ENCODE measurements at regions not wholly inside any gene's neighbourhood (a gene's known extent, or its start where the extent isn't known, plus 50 kb on each side); places are given as distances from the start of the nearest gene placed in this dataset.

GRCh38 chr6:88539295-88539764 lies 373.2 kb upstream of the CNR1 start:
- Histone ChIP-seq H2AFZ (replicated peaks) (no peak overlapping the region), H3K4me1 (peaks cover 6% of the 10 kb centered on the region), H3K4me2 (no peak overlapping the region), H3K79me2 (ENCODE audit: low read depth) (no peaks in the 10 kb centered on the region), H3K27ac (no peak overlapping the region), H3K9me3 (ENCODE audit: low read depth) (no peaks in the 10 kb centered on the region), H3K9ac (no peak overlapping the region), H3K36me3 (no peaks in the 10 kb centered on the region), H3K4me3 (no peak overlapping the region), H3K27me3 (no peaks in the 10 kb centered on the region), H4K20me1 (ENCODE audit: low read depth) (peaks cover 16% of the 10 kb centered on the region), H3F3A (ENCODE audit: low read depth) (no peaks in the 10 kb centered on the region)
- H3K27ac Mint-ChIP-seq = peak overlapping the region; percentile 81
- peak; percentile 18 for DNase-seq (ENCODE audit: low spot score)
- H3K36me3 Mint-ChIP-seq = no peaks in the 10 kb centered on the region
- H3K4me1 Mint-ChIP-seq = peaks cover 47% of the 10 kb centered on the region
- no peak for TF ChIP-seq CTCF (IDR thresholded peaks at IDR 0.05)
- no peak for TF ChIP-seq EZH2 (IDR thresholded peaks at IDR 0.05)
- no peak for TF ChIP-seq EZH2phosphoT487 (IDR thresholded peaks at IDR 0.05)
- H3K27me3 Mint-ChIP-seq (ENCODE audit: insufficient read depth, low read depth) = peaks cover 19% of the 10 kb centered on the region
- H3K9me3 Mint-ChIP-seq = no peaks in the 10 kb centered on the region
- H3K4me3 Mint-ChIP-seq = peak overlapping the region; percentile 28

- Mint-ChIP-seq H3K4me3 (peak overlapping the region; percentile 13), H3K9me3 (no peaks in the 10 kb centered on the region), H3K27me3 (ENCODE audit: insufficient read depth, low read depth) (peaks cover 19% of the 10 kb centered on the region), H3K4me1 (peaks cover 49% of the 10 kb centered on the region), H3K27ac (no peak overlapping the region), H3K36me3 (no peaks in the 10 kb centered on the region)
- H3F3A ChIP-seq (ENCODE audit: low read depth) = no peaks in the 10 kb centered on the region
- no peaks in the 10 kb centered on the region for H3K79me2 ChIP-seq (ENCODE audit: low read depth)
- H3K27me3 ChIP-seq = no peaks in the 10 kb centered on the region
- TF ChIP-seq CTCF (IDR thresholded peaks at IDR 0.05) (no peak), EZH2 (IDR thresholded peaks at IDR 0.05) (no peak), EZH2phosphoT487 (IDR thresholded peaks at IDR 0.05) (no peak)
- no peaks in the 10 kb centered on the region for H3K9me3 ChIP-seq (ENCODE audit: low read depth)
- no peak for DNase-seq (ENCODE audit: low spot score)
- H3K4me1 ChIP-seq = peaks cover 6% of the 10 kb centered on the region
- H2AFZ ChIP-seq (replicated peaks) = no peak overlapping the region
- no peaks in the 10 kb centered on the region for H3K36me3 ChIP-seq
- peaks cover 16% of the 10 kb centered on the region for H4K20me1 ChIP-seq (ENCODE audit: low read depth)
- H3K27ac ChIP-seq = no peak overlapping the region
- H3K4me3 ChIP-seq = no peak overlapping the region
- H3K4me2 ChIP-seq = no peak overlapping the region
- no peak overlapping the region for H3K9ac ChIP-seq
These were observed 372.7 kb upstream of the CNR1 start for GRCh38 chr6:88538840-88539239.

GRCh38 chr6:88538130-88538706 lies 372.1 kb upstream of the CNR1 start:
- Histone ChIP-seq H3K36me3 (no peaks in the 10 kb centered on the region), H3K79me2 (ENCODE audit: low read depth) (no peaks in the 10 kb centered on the region), H3F3A (ENCODE audit: low read depth) (no peaks in the 10 kb centered on the region), H3K9ac (no peak overlapping the region), H4K20me1 (ENCODE audit: low read depth) (peaks cover 16% of the 10 kb centered on the region), H3K27ac (no peak overlapping the region), H3K27me3 (no peaks in the 10 kb centered on the region), H3K4me3 (no peak overlapping the region), H3K4me1 (peaks cover 6% of the 10 kb centered on the region), H3K9me3 (ENCODE audit: low read depth) (no peaks in the 10 kb centered on the region), H2AFZ (replicated peaks) (no peak overlapping the region), H3K4me2 (no peak overlapping the region)
- DNase-seq (ENCODE audit: low spot score) = peak; percentile 80
- Mint-ChIP-seq H3K4me3 (peak overlapping the region; percentile 52), H3K27me3 (ENCODE audit: insufficient read depth, low read depth) (peaks cover 19% of the 10 kb centered on the region), H3K4me1 (peaks cover 49% of the 10 kb centered on the region), H3K27ac (peak overlapping the region; percentile 34), H3K36me3 (no peaks in the 10 kb centered on the region), H3K9me3 (peaks cover 1% of the 10 kb centered on the region)
- no peak for TF ChIP-seq EZH2phosphoT487 (IDR thresholded peaks at IDR 0.05)
- TF ChIP-seq CTCF (IDR thresholded peaks at IDR 0.05) = no peak

Data from neural progenitor cell (in vitro differentiated cells).